GM23248 (cell line): ENCODE measurements at regions not wholly inside any gene's neighbourhood (a gene's known extent, or its start where the extent isn't known, plus 50 kb on each side); places are given as distances from the start of the nearest gene placed in this dataset.

Experiments
- DNase-seq: peaks from one replicate; pipeline ENCODE4 v3.0.0-alpha.2; 2015
- H2AFZ ChIP-seq: fragments of 200-600 bp; sonication (generic); 2 replicates; pipeline ENCODE4 v1.6.1; 2016; ENCODE audit warnings: antibody characterized with exemption
- H3F3A ChIP-seq: fragments of 200-600 bp; sonication (generic); 2 replicates; pipeline ENCODE4 v1.6.1; 2016; ENCODE audit warnings: mild to moderate bottlenecking, antibody characterized with exemption, mixed run types; ENCODE audit not compliant: insufficient read depth
- H3K27ac ChIP-seq: fragments of 200-600 bp; sonication (generic); 2 replicates; pipeline ENCODE4 v1.5.1; 2016; ENCODE audit warnings: mild to moderate bottlenecking
- H3K27me3 ChIP-seq: fragments of 200-600 bp; sonication (generic); replicated peaks from 2 replicates; pipeline ENCODE4 v1.6.1; 2016; ENCODE audit warnings: mild to moderate bottlenecking; ENCODE audit not compliant: insufficient read depth
- H3K36me3 ChIP-seq: fragments of 200-600 bp; sonication (generic); 2 replicates; pipeline ENCODE4 v1.6.1; 2016; ENCODE audit warnings: low read depth, mild to moderate bottlenecking
- H3K4me1 ChIP-seq: fragments of 200-600 bp; sonication (generic); 2 replicates; pipeline ENCODE4 v1.6.1; 2016; ENCODE audit warnings: mild to moderate bottlenecking; ENCODE audit not compliant: insufficient read depth
- H3K4me2 ChIP-seq: fragments of 200-600 bp; sonication (generic); one replicate; pipeline ENCODE4 v1.6.1; 2016; ENCODE audit warnings: mild to moderate bottlenecking; ENCODE audit not compliant: unreplicated experiment
- H3K4me3 ChIP-seq: fragments of 200-600 bp; sonication (generic); 2 replicates; pipeline ENCODE4 v1.5.1; 2016; ENCODE audit warnings: mild to moderate bottlenecking
- H3K79me2 ChIP-seq: fragments of 200-600 bp; sonication (generic); 2 replicates; pipeline ENCODE4 v1.6.1; 2016; ENCODE audit warnings: mild to moderate bottlenecking; ENCODE audit not compliant: insufficient read depth
- H3K9ac ChIP-seq: fragments of 200-600 bp; sonication (generic); 2 replicates; pipeline ENCODE4 v1.6.1; 2016; ENCODE audit warnings: mild to moderate bottlenecking
- H3K9me2 ChIP-seq: fragments of 200-600 bp; sonication (generic); 2 replicates; pipeline ENCODE4 v1.6.1; 2016; ENCODE audit warnings: mixed run types, mild to moderate bottlenecking, moderate library complexity; ENCODE audit not compliant: insufficient read depth
- H3K9me3 ChIP-seq: fragments of 200-600 bp; sonication (generic); one replicate; pipeline ENCODE4 v1.6.1; 2017; ENCODE audit warnings: low read depth
- H4K20me1 ChIP-seq: fragments of 200-600 bp; sonication (generic); 2 replicates; pipeline ENCODE4 v1.6.0; 2016; ENCODE audit not compliant: insufficient read depth
- EZH2 ChIP-seq: fragments of 200-600 bp; sonication (generic); IDR thresholded peaks from 2 replicates; pipeline ENCODE4 v1.6.1; 2018; ENCODE audit warnings: antibody characterized with exemption, mild to moderate bottlenecking; ENCODE audit not compliant: insufficient read depth, poor library complexity, severe bottlenecking
- EZH2phosphoT487 ChIP-seq: fragments of 200-600 bp; sonication (generic); IDR thresholded peaks from 2 replicates; pipeline ENCODE4 v1.6.1; 2018; ENCODE audit warnings: antibody characterized with exemption, moderate library complexity, mild to moderate bottlenecking, low read depth; ENCODE audit not compliant: insufficient read depth
- WGBS, 2 experiments: methylation state at CpG; one replicate each; pipeline ENCODE4 v1.1.6; 2015 to 2017; ENCODE audit warnings: low lambda C conversion rate in 2 of 2, low coverage in 1 of 2; ENCODE audit errors: missing lambda C conversion rate in 2 of 2; 5-methylcytosine and 5-hydroxymethylcytosine counted together
- in situ Hi-C: fragments of 300-500 bp; cut with MboI; formaldehyde crosslinking; loops from 2 replicates; pipeline ENCODE4 v1.15.0; 2020

DNA sequence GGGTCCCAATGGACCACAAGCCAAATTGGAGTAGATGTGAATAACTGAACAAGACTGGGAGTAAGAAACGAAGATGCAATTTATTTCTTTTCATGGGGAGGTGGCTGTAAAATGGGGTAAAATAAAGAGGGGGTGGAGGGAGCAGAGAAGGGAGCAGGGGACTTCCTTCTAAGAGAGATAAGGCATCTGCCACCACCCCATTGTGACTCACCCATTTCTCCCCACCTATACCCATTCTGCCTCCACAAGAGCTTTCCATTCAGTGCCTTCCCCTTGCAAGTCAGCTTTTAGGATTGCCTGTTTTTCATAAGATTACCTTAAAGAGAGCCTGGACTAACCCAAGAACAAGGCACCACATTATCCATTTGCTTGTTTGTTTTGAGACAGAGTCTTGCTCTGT is 87.1 kb upstream of the PAX2 start:
- no peak overlapping the region for H3K4me2 ChIP-seq
- H3K27me3 ChIP-seq: peaks cover 71% of the 10 kb centered on the region
- no peaks in the 10 kb centered on the region for H3K79me2 ChIP-seq
- H3K9ac ChIP-seq: no peak overlapping the region
- TF ChIP-seq EZH2 (no peak), EZH2phosphoT487 (no peak)
- no peaks in the 10 kb centered on the region for H3K9me3 ChIP-seq
- H3K4me1 ChIP-seq: no peaks in the 10 kb centered on the region
- H3K9me2 ChIP-seq: no peaks in the 10 kb centered on the region
- no peak for DNase-seq
- in situ Hi-C loops: no loop called here
- no peaks in the 10 kb centered on the region for H3F3A ChIP-seq
- no peaks in the 10 kb centered on the region for H3K36me3 ChIP-seq
- no peak overlapping the region for H3K27ac ChIP-seq
- WGBS, 2 experiments: 33 to 68% methylated on average over 1 of the region's 1 CpG
- H4K20me1 ChIP-seq: no peaks in the 10 kb centered on the region
- H2AFZ ChIP-seq: no peak overlapping the region
- no peak overlapping the region for H3K4me3 ChIP-seq

DNA sequence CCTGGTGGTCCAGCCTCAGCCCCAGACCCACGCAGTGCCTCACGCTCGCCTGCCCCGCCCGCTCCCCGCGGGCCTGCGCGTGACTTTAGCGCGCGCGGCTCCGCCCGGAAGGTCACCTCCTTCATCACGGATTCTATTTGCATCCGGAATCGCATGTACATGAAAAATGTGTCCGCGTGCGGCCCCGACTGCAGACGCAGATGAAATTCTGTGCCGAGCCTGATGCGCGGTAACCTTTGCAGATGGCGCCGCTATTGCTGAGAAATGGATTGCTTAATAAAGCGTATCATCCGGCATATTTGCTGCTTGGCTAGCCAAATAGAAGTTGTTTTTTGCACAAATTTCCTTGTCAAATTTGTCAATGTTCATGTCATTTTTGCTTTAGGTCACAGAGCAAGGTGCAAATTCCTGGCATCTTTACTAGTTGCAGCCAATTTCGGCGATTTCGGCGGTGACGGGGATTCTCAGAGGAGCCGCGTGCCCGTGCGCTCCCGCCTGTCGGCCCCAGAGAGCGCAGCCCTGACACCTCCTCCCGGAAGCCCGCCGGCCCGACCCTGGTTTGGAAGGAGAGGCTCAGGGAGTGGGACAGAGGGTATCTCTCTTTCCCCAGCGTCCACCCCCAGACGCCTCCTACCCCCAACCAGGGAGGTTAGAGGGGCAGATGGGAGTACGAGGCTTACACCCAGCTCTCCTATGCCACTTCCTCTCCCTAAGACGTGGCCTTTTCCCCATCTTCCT is 85.9 kb upstream of the PAX2 start:
- H3K4me1 ChIP-seq: no peaks in the 10 kb centered on the region
- H3K9me3 ChIP-seq: no peaks in the 10 kb centered on the region
- TF ChIP-seq EZH2: no peak
- TF ChIP-seq EZH2phosphoT487: 0 out of 2 replicates have a peak, but pooled peaks have one; percentile 36
- no peaks in the 10 kb centered on the region for H4K20me1 ChIP-seq
- no peaks in the 10 kb centered on the region for H3F3A ChIP-seq
- H3K27me3 ChIP-seq: peaks cover 63% of the 10 kb centered on the region
- H3K79me2 ChIP-seq: no peaks in the 10 kb centered on the region
- no peak overlapping the region for H3K27ac ChIP-seq
- 12 to 14% methylated on average over 50 of the region's 50 CpGs for WGBS, 2 experiments
- no peak overlapping the region for H3K4me2 ChIP-seq
- H3K9ac ChIP-seq: no peak overlapping the region
- no peak overlapping the region for H3K4me3 ChIP-seq
- H3K9me2 ChIP-seq: no peaks in the 10 kb centered on the region
- H3K36me3 ChIP-seq: no peaks in the 10 kb centered on the region
- peak; percentile 14 for DNase-seq
- in situ Hi-C loops: no loop called here
- H2AFZ ChIP-seq: no peak overlapping the region

DNA sequence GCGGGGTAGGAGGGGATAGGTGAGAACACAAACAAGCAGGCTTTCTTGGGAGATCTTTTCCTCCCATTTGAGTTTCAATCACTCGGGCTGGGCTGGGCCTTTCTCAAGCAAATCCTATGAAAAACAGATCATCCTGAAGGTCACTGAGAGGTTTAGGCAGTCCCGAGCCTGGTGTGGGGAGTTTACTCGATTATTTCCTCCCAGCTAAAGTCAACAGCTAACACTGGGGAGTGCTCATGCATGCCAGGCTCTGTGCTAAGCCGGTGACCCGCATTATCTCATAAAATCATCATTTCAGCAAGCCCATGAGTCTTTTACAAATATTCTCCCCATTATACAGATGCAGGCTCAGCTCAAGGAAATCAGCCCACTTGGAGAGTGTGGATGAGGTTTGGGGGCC is 85.0 kb upstream of the PAX2 start:
- no peaks in the 10 kb centered on the region for H3K4me1 ChIP-seq
- no peak for DNase-seq
- in situ Hi-C loops: no loop called here
- no peaks in the 10 kb centered on the region for H4K20me1 ChIP-seq
- no peak overlapping the region for H2AFZ ChIP-seq
- H3K9me2 ChIP-seq: no peaks in the 10 kb centered on the region
- no peak overlapping the region for H3K27ac ChIP-seq
- no peak overlapping the region for H3K4me2 ChIP-seq
- H3F3A ChIP-seq: no peaks in the 10 kb centered on the region
- no peak for TF ChIP-seq EZH2
- TF ChIP-seq EZH2phosphoT487: no peak
- peaks cover 58% of the 10 kb centered on the region for H3K27me3 ChIP-seq
- H3K9ac ChIP-seq: no peak overlapping the region
- H3K79me2 ChIP-seq: no peaks in the 10 kb centered on the region
- H3K36me3 ChIP-seq: no peaks in the 10 kb centered on the region
- no peaks in the 10 kb centered on the region for H3K9me3 ChIP-seq
- 36 to 43% methylated on average over 6 of the region's 6 CpGs for WGBS, 2 experiments
- no peak overlapping the region for H3K4me3 ChIP-seq

DNA sequence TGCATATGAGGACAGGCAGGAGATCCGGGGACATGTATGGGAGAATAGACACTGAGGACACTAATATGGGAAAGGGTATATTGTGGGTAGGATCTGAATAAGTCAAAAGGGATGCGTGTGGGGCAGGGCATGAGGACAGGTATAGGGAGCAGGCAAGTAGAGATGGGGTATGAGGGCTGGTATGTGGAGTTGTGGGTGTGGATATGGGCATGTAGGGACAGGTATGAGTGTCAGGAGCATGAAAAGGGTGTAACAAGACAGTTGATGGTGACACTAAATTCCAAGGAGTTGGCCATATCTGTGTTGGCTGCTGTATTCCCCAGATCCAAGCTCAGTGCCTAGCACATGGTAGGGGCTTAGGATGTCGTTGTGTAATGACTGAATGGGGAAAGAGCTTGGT is 84.4 kb upstream of the PAX2 start:
- no peak overlapping the region for H2AFZ ChIP-seq
- TF ChIP-seq EZH2phosphoT487 (no peak), EZH2 (no peak)
- no peak overlapping the region for H3K9ac ChIP-seq
- no peaks in the 10 kb centered on the region for H3F3A ChIP-seq
- DNase-seq: no peak
- in situ Hi-C loops: no loop called here
- H3K36me3 ChIP-seq: no peaks in the 10 kb centered on the region
- H3K27me3 ChIP-seq: peaks cover 57% of the 10 kb centered on the region
- H3K4me3 ChIP-seq: no peak overlapping the region
- H4K20me1 ChIP-seq: no peaks in the 10 kb centered on the region
- H3K4me2 ChIP-seq: no peak overlapping the region
- H3K4me1 ChIP-seq: no peaks in the 10 kb centered on the region
- no peaks in the 10 kb centered on the region for H3K9me2 ChIP-seq
- 16 to 21% methylated on average over 3 of the region's 3 CpGs for WGBS, 2 experiments
- H3K9me3 ChIP-seq: no peaks in the 10 kb centered on the region
- no peaks in the 10 kb centered on the region for H3K79me2 ChIP-seq
- H3K27ac ChIP-seq: no peak overlapping the region
